Gastroesophageal sphincter (tissue), 3 donors: ENCODE measurements at regions not wholly inside any gene's neighbourhood (a gene's known extent, or its start where the extent isn't known, plus 50 kb on each side); places are given as distances from the start of the nearest gene placed in this dataset.

Experiments used
- EP300 ChIP-seq: sonication (generic); formaldehyde crosslinking; IDR thresholded peaks from one replicate; pipeline ENCODE4 v1.6.1; 2017; ENCODE audit warnings: antibody characterized with exemption, mild to moderate bottlenecking
- POLR2A ChIP-seq, 2 donors: fragments of 450-650 bp; IDR thresholded peaks; one replicate each; pipeline ENCODE4 v1.6.1; 2017; ENCODE audit warnings: antibody characterized with exemption in 2 of 2, mild to moderate bottlenecking in 2 of 2, moderate library complexity in 1 of 2
- TF ChIP-seq, protein P1 (sequence below), 4 experiments: fragments of 200-600 bp in 2 of 4; fragments of 450-650 bp in 2 of 4; sonication (generic) in 1 of 4; IDR thresholded peaks; one replicate each; pipeline ENCODE4 v1.5.1; 2017 to 2019; ENCODE audit warnings: antibody characterized with exemption in 4 of 4, mild to moderate bottlenecking in 2 of 4, moderate library complexity in 2 of 4

GRCh38 chr20:56979125-56979524, 287.3 kb downstream of the BMP7 start:
- TF ChIP-seq POLR2A (IDR thresholded peaks at IDR 0.05) (no peak), EP300 (no peak)
- TF ChIP-seq, protein P1, sequence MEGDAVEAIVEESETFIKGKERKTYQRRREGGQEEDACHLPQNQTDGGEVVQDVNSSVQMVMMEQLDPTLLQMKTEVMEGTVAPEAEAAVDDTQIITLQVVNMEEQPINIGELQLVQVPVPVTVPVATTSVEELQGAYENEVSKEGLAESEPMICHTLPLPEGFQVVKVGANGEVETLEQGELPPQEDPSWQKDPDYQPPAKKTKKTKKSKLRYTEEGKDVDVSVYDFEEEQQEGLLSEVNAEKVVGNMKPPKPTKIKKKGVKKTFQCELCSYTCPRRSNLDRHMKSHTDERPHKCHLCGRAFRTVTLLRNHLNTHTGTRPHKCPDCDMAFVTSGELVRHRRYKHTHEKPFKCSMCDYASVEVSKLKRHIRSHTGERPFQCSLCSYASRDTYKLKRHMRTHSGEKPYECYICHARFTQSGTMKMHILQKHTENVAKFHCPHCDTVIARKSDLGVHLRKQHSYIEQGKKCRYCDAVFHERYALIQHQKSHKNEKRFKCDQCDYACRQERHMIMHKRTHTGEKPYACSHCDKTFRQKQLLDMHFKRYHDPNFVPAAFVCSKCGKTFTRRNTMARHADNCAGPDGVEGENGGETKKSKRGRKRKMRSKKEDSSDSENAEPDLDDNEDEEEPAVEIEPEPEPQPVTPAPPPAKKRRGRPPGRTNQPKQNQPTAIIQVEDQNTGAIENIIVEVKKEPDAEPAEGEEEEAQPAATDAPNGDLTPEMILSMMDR (IDR thresholded peaks at IDR 0.05) = no peak
